Mesothelial cell of epicardium (in vitro differentiated cells): ENCODE measurements at regions not wholly inside any gene's neighbourhood (a gene's known extent, or its start where the extent isn't known, plus 50 kb on each side); places are given as distances from the start of the nearest gene placed in this dataset.

Source experiments
- DNase-seq, 2 experiments: peaks; one replicate each; pipeline ENCODE4 v3.0.0; 2021; ENCODE audit warnings: low spot score in 2 of 2; ENCODE audit not compliant: unreplicated experiment in 2 of 2
- H3K27ac Mint-ChIP-seq: 2 replicates; pipeline ENCODE4 v1.8.0; 2021; ENCODE audit warnings: mixed read lengths
- H3K27me3 Mint-ChIP-seq: 2 replicates; pipeline ENCODE4 v1.8.0; 2021; ENCODE audit warnings: low read depth, mixed read lengths
- H3K36me3 Mint-ChIP-seq: 2 replicates; pipeline ENCODE4 v1.8.0; 2021; ENCODE audit warnings: mixed read lengths
- H3K4me1 Mint-ChIP-seq: 2 replicates; pipeline ENCODE4 v1.8.0; 2021; ENCODE audit warnings: mixed read lengths
- H3K4me3 Mint-ChIP-seq: 2 replicates; pipeline ENCODE4 v1.8.0; 2021; ENCODE audit warnings: mild to moderate bottlenecking, moderate library complexity, mixed read lengths
- H3K9me3 Mint-ChIP-seq: 2 replicates; pipeline ENCODE4 v1.8.0; 2021; ENCODE audit warnings: mixed read lengths
- CTCF ChIP-seq: fragments of 200-600 bp; sonication (generic); IDR thresholded peaks from one replicate; pipeline ENCODE4 v1.5.0; 2021; ENCODE audit warnings: antibody characterized with exemption; ENCODE audit not compliant: unreplicated experiment

- Mint-ChIP-seq H3K36me3 (no peaks in the 10 kb centered on the region), H3K27ac (no peak overlapping the region), H3K4me1 (peaks cover 9% of the 10 kb centered on the region), H3K27me3 (peaks cover 7% of the 10 kb centered on the region), H3K4me3 (no peak overlapping the region), H3K9me3 (peaks cover 4% of the 10 kb centered on the region)
- TF ChIP-seq CTCF = no peak
- peak in 1 of 2 experiments; percentile 34 for DNase-seq
These were observed 129.3 kb upstream of the B3GAT1 start for GRCh38 chr11:134541355-134541754.

DNA sequence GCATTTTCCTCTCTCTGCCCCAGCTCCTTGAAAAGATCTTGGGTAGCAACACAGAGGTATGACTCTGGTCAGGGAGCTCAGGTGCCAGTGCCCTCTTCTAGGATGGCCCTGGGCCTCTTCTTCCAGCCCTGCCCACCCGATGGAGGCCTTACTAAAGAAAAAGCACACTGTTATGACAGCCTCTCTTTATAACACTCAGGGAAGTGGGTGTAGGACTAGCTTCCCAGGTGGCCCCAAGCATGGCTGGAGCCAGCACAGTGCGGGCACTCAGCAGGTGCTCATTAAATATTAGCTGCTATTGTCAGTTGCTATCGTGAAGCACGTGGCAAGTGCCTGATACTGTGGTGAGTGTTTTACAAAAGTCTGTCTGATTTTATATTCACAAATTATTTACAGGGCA lies 127.2 kb upstream of the B3GAT1 start:
- no peaks in the 10 kb centered on the region for H3K36me3 Mint-ChIP-seq

DNA sequence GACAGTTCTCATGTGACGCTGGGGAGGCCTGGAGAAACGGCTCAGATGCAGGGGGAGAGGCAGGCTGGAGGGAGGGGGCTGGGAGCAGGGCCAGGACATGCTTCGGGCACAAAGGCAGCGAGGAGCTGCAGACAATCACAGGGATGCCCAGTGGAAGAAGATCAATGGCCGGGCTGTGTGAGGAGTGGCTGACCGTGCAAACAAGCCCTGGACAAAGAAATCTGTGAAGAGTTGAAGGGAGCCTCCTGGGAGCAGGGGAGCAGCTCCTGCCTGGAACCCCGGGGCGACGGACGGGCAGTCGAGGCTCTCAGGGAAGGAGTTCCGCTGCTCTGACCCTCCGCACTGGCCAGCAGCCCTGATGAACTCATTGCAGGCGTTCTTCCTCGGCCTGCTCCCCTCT lies 126.7 kb upstream of the B3GAT1 start:
- no peak overlapping the region for H3K27ac Mint-ChIP-seq
- DNase-seq = no peak
- TF ChIP-seq CTCF = no peak
- no peak overlapping the region for H3K4me3 Mint-ChIP-seq
- no peaks in the 10 kb centered on the region for H3K36me3 Mint-ChIP-seq
- H3K27me3 Mint-ChIP-seq = peaks cover 11% of the 10 kb centered on the region
- H3K4me1 Mint-ChIP-seq = peaks cover 12% of the 10 kb centered on the region
- H3K9me3 Mint-ChIP-seq = peaks cover 4% of the 10 kb centered on the region

More for the DNA sequence above, 127.2 kb upstream of the B3GAT1 start:
- DNase-seq = no peak
- Mint-ChIP-seq H3K27ac (no peak overlapping the region), H3K4me1 (peaks cover 12% of the 10 kb centered on the region), H3K9me3 (peaks cover 4% of the 10 kb centered on the region), H3K27me3 (peaks cover 9% of the 10 kb centered on the region), H3K4me3 (no peak overlapping the region)
- no peak for TF ChIP-seq CTCF

- Mint-ChIP-seq H3K9me3 (peaks cover 4% of the 10 kb centered on the region), H3K36me3 (no peaks in the 10 kb centered on the region), H3K27me3 (peaks cover 11% of the 10 kb centered on the region), H3K4me3 (no peak overlapping the region), H3K27ac (no peak overlapping the region), H3K4me1 (peaks cover 12% of the 10 kb centered on the region)
- no peak for TF ChIP-seq CTCF
- DNase-seq = peak in 1 of 2 experiments; percentile 17
These were observed 125.9 kb upstream of the B3GAT1 start for GRCh38 chr11:134537941-134538340.

- TF ChIP-seq CTCF = no peak
- Mint-ChIP-seq H3K4me1 (peaks cover 8% of the 10 kb centered on the region), H3K27ac (no peak overlapping the region), H3K36me3 (no peaks in the 10 kb centered on the region), H3K27me3 (peaks cover 11% of the 10 kb centered on the region), H3K4me3 (no peak overlapping the region), H3K9me3 (peaks cover 4% of the 10 kb centered on the region)
- DNase-seq = peak in 1 of 2 experiments; percentile 25
These were observed 125.3 kb upstream of the B3GAT1 start for GRCh38 chr11:134537296-134537695.

- H3K27ac Mint-ChIP-seq = no peak overlapping the region
- TF ChIP-seq CTCF = no peak
- H3K27me3 Mint-ChIP-seq = peaks cover 11% of the 10 kb centered on the region
- H3K4me3 Mint-ChIP-seq = no peak overlapping the region
- H3K4me1 Mint-ChIP-seq = peaks cover 8% of the 10 kb centered on the region
- peaks cover 4% of the 10 kb centered on the region for H3K9me3 Mint-ChIP-seq
- no peaks in the 10 kb centered on the region for H3K36me3 Mint-ChIP-seq
- DNase-seq = peak in 1 of 2 experiments; percentile 10
These were observed 124.6 kb upstream of the B3GAT1 start for GRCh38 chr11:134536677-134537076.
